Uterus (tissue), 2 donors: ENCODE measurements at regions not wholly inside any gene's neighbourhood (a gene's known extent, or its start where the extent isn't known, plus 50 kb on each side); places are given as distances from the start of the nearest gene placed in this dataset.

ENCODE experiments used
- CTCF ChIP-seq, 4 experiments: fragments of 200-600 bp in 2 of 4; fragments of 450-650 bp in 2 of 4; sonication (generic) in 2 of 4; IDR thresholded peaks; one replicate each; pipeline ENCODE4 v1.5.1; 2016 to 2019; ENCODE audit warnings: antibody characterized with exemption in 4 of 4, mild to moderate bottlenecking in 2 of 4, moderate library complexity in 1 of 4
- POLR2A ChIP-seq, 2 donors: fragments of 450-650 bp; IDR thresholded peaks; one replicate each; pipeline ENCODE4 v1.6.1; 2016; ENCODE audit warnings: antibody characterized with exemption in 2 of 2, mild to moderate bottlenecking in 1 of 2, moderate library complexity in 1 of 2

GRCh38 chr11:10397226-10397987, 57.7 kb upstream of the AMPD3 start:
- no peak for TF ChIP-seq CTCF (IDR thresholded peaks at IDR 0.05)
- TF ChIP-seq POLR2A (IDR thresholded peaks at IDR 0.05) = no peak
